ENCODE measurements at regions not wholly inside any gene's neighbourhood (a gene's known extent, or its start where the extent isn't known, plus 50 kb on each side); places are given as distances from the start of the nearest gene placed in this dataset.

DNA sequence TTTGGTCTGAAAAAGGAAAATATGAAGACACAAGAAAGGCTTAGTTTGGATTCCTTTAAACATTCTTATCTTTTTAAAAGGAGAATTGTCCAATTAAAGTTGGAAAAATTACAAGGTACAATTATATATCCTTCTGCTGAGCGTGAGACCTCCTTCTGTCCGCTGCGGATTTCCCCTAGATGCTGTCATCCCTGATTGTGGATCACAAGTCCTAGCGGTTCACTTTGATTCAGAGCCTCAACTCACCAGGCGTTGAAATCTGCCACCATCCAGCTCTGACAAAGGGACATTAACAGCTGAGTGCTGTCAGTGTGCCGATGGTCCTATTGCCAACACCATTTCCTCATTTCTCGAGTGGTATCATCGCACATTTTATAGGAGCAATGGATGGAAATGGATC lies 73.1 kb upstream of the PTER start:
- no peaks in the 10 kb centered on the region for H3K79me2 ChIP-seq (ENCODE audit: insufficient read depth, low read length)
- H3K27ac ChIP-seq (ENCODE audit: low read depth, low read length), result no peak overlapping the region
- no peaks in the 10 kb centered on the region for H4K20me1 ChIP-seq (ENCODE audit: low read depth, low read length)
- no peaks in the 10 kb centered on the region for H3K36me3 ChIP-seq (ENCODE audit: low read length)
- no peak for TF ChIP-seq EZH2phosphoT487 (conservative IDR thresholded peaks at IDR 0.05; ENCODE audit: low read length)
- TF ChIP-seq, protein P1, sequence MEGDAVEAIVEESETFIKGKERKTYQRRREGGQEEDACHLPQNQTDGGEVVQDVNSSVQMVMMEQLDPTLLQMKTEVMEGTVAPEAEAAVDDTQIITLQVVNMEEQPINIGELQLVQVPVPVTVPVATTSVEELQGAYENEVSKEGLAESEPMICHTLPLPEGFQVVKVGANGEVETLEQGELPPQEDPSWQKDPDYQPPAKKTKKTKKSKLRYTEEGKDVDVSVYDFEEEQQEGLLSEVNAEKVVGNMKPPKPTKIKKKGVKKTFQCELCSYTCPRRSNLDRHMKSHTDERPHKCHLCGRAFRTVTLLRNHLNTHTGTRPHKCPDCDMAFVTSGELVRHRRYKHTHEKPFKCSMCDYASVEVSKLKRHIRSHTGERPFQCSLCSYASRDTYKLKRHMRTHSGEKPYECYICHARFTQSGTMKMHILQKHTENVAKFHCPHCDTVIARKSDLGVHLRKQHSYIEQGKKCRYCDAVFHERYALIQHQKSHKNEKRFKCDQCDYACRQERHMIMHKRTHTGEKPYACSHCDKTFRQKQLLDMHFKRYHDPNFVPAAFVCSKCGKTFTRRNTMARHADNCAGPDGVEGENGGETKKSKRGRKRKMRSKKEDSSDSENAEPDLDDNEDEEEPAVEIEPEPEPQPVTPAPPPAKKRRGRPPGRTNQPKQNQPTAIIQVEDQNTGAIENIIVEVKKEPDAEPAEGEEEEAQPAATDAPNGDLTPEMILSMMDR (IDR thresholded peaks at IDR 0.05; ENCODE audit: insufficient read depth, low read length, poor library complexity, severe bottlenecking), result no peak
- no peaks in the 10 kb centered on the region for H3K27me3 ChIP-seq (ENCODE audit: low read length)
- H3K4me3 ChIP-seq (ENCODE audit: insufficient read depth, low read length, poor library complexity, severe bottlenecking), result no peak overlapping the region
- no peak overlapping the region for H3K4me2 ChIP-seq (ENCODE audit: low read depth, low read length, poor library complexity, severe bottlenecking)
- no peak overlapping the region for H3K9ac ChIP-seq (ENCODE audit: low read length)
- H3K9me3 ChIP-seq (ENCODE audit: insufficient read depth, low read length), result peaks cover 7% of the 10 kb centered on the region; the same call in 1 of the 2 replicates
- H3K9me2 ChIP-seq (replicated peaks; ENCODE audit: insufficient read depth, low read length), result no peaks in the 10 kb centered on the region
- H2AFZ ChIP-seq (ENCODE audit: low read depth, low read length, severe bottlenecking), result no peak overlapping the region
- H3F3A ChIP-seq (ENCODE audit: insufficient read depth), result no peaks in the 10 kb centered on the region

DNA sequence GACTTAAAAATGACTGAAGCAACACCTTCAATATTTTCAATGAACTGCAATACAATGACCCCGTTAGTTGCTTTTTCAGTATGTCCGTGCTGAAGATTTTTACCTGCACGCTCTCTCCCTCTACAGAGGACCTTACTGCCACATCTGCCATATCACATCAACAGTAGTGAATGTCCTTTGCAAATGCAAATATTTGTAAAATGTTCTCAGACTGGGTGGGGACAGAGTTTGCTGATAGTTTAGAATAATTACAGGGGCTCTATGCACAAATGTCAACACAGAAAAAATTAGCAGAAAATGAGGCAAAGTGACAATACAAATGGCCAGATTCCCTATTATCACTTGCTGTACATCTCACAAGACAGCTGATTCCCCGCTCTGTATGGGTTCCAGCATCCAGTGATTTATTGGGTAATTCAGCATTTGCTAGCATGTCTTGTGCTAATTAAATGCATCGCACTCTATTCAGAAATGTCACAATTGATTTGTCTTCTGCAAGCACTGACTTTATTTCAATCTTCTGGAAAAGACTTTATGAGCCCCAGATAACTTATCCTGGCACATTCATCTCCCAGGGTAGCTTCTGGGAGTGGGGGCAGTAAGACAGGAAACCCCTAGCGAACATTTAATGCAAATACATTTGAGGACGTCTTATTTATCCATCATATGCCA lies 69.1 kb upstream of the PTER start:
- H3K27me3 ChIP-seq (ENCODE audit: low read length), result no peaks in the 10 kb centered on the region
- H3K36me3 ChIP-seq (ENCODE audit: low read length), result no peaks in the 10 kb centered on the region
- TF ChIP-seq, protein P1 (IDR thresholded peaks at IDR 0.05; ENCODE audit: insufficient read depth, low read length, poor library complexity, severe bottlenecking), result no peak
- no peak for TF ChIP-seq EZH2phosphoT487 (conservative IDR thresholded peaks at IDR 0.05; ENCODE audit: low read length)
- H3K4me3 ChIP-seq (ENCODE audit: insufficient read depth, low read length, poor library complexity, severe bottlenecking), result no peak overlapping the region
- H3K27ac ChIP-seq (ENCODE audit: low read depth, low read length), result no peak overlapping the region
- H2AFZ ChIP-seq (ENCODE audit: low read depth, low read length, severe bottlenecking), result no peak overlapping the region
- no peaks in the 10 kb centered on the region for H4K20me1 ChIP-seq (ENCODE audit: low read depth, low read length)
- H3K9ac ChIP-seq (ENCODE audit: low read length), result no peak overlapping the region
- H3K9me3 ChIP-seq (ENCODE audit: insufficient read depth, low read length), result no peaks in the 10 kb centered on the region
- H3K9me2 ChIP-seq (replicated peaks; ENCODE audit: insufficient read depth, low read length), result no peaks in the 10 kb centered on the region
- no peaks in the 10 kb centered on the region for H3K79me2 ChIP-seq (ENCODE audit: insufficient read depth, low read length)
- H3F3A ChIP-seq (ENCODE audit: insufficient read depth), result no peaks in the 10 kb centered on the region
- H3K4me2 ChIP-seq (ENCODE audit: low read depth, low read length, poor library complexity, severe bottlenecking), result no peak overlapping the region

DNA sequence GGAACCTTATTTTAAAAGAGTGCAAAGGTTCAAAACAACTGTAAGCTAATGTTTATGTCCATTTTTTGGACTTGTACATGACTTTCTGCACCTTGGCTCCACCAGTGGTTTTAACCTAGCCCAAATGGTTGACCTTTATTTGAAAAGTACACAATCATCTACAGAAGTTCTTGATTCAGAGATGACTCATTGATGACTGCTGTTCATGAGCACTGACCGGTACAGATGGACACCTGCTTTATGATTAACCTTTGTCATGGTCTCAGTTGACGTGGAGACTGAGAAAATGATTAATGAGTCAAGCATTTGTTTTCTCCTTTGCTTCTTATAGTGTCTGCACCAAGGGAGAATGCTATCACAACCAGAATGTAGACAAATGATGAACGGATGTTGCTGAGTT lies 55.7 kb upstream of the PTER start:
- Histone ChIP-seq H3F3A (ENCODE audit: insufficient read depth) (no peaks in the 10 kb centered on the region), H3K27me3 (ENCODE audit: low read length) (no peaks in the 10 kb centered on the region), H3K9ac (ENCODE audit: low read length) (no peak overlapping the region), H3K9me2 (replicated peaks; ENCODE audit: insufficient read depth, low read length) (no peaks in the 10 kb centered on the region), H3K27ac (ENCODE audit: low read depth, low read length) (no peak overlapping the region), H3K9me3 (ENCODE audit: insufficient read depth, low read length) (no peaks in the 10 kb centered on the region), H2AFZ (ENCODE audit: low read depth, low read length, severe bottlenecking) (no peak overlapping the region), H3K36me3 (ENCODE audit: low read length) (no peaks in the 10 kb centered on the region), H3K79me2 (ENCODE audit: insufficient read depth, low read length) (no peaks in the 10 kb centered on the region), H3K4me3 (ENCODE audit: insufficient read depth, low read length, poor library complexity, severe bottlenecking) (no peak overlapping the region), H3K4me2 (ENCODE audit: low read depth, low read length, poor library complexity, severe bottlenecking) (no peak overlapping the region), H4K20me1 (ENCODE audit: low read depth, low read length) (no peaks in the 10 kb centered on the region)
- TF ChIP-seq, protein P1 (IDR thresholded peaks at IDR 0.05; ENCODE audit: insufficient read depth, low read length, poor library complexity, severe bottlenecking), result no peak
- TF ChIP-seq EZH2phosphoT487 (conservative IDR thresholded peaks at IDR 0.05; ENCODE audit: low read length), result no peak

Data from SU-DHL-6 (cell line).